GM12878 (cell line): ENCODE measurements at regions not wholly inside any gene's neighbourhood (a gene's known extent, or its start where the extent isn't known, plus 50 kb on each side); places are given as distances from the start of the nearest gene placed in this dataset.

Source experiments
- CTCF ChIP-seq, 3 experiments: IDR thresholded peaks in 2 of 3; conservative IDR thresholded peaks in 1 of 3; 2 replicates each; pipeline ENCODE4 v1.5.1; 2011; ENCODE audit warnings: low read depth in 3 of 3, low read length in 3 of 3, mild to moderate bottlenecking in 3 of 3, control low read depth in 2 of 3, moderate library complexity in 2 of 3, inconsistent platforms in 1 of 3, mixed read lengths in 1 of 3; ENCODE audit not compliant: control insufficient read depth in 2 of 3, insufficient read depth in 1 of 3; ENCODE audit errors: extremely low read depth in 1 of 3
- IKZF1 ChIP-seq: fragments of 450-650 bp; conservative IDR thresholded peaks from 2 replicates; pipeline ENCODE4 v1.6.1; 2017; ENCODE audit warnings: antibody characterized with exemption, mild to moderate bottlenecking

- TF ChIP-seq CTCF (IDR thresholded peaks at IDR 0.05 in 2 of 3, conservative IDR thresholded peaks at IDR 0.05 in 1 of 3; ENCODE audit: control insufficient read depth in 2 of 3, extremely low read depth in 1 of 3, insufficient read depth in 1 of 3, low read depth in 3 of 3, low read length in 3 of 3) (no peak), IKZF1 (no peak)
Observed at GRCh38 chr14:55889124-55889523, 229.1 kb upstream of the PELI2 start.
